AG09309 (cell line): ENCODE measurements at regions not wholly inside any gene's neighbourhood (a gene's known extent, or its start where the extent isn't known, plus 50 kb on each side); places are given as distances from the start of the nearest gene placed in this dataset.
A peak's percentile ranks its signal among the peaks of the same experiment; 100 is the strongest.

Experiments
- DNase-seq: peaks from one replicate; pipeline ENCODE4 v3.0.0-alpha.2; 2010; ENCODE audit warnings: low read depth
- H3K4me3 ChIP-seq: 2 replicates; pipeline ENCODE4 v1.5.1; 2011; ENCODE audit warnings: mild to moderate bottlenecking, low read depth, low read length, moderate library complexity; ENCODE audit not compliant: control insufficient read depth
- CTCF ChIP-seq: IDR thresholded peaks from 2 replicates; pipeline ENCODE4 v1.5.1; 2011; ENCODE audit warnings: mild to moderate bottlenecking, low read depth, low read length, inconsistent platforms; ENCODE audit not compliant: insufficient read depth, control insufficient read depth; ENCODE audit errors: missing control alignments

DNA sequence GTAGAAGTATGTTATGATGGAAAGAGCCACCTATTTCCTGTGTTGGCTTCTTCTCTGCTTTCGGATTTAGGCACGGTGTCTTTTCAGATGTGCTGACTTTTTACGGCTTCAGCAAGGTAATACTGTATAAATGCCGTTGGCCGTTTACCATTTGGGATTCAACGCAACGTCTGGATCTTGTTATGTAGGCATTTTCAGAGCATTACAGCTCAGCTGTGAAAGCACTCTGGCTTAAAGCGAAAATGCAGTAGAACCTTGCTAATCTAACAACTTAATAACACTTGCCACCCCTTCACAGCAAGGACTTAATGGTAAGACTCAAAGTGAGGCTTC, 229.9 kb downstream of the EFCAB11 start:
- H3K4me3 ChIP-seq: peak overlapping the region; percentile 29
- no peak for TF ChIP-seq CTCF
- no peak for DNase-seq

DNA sequence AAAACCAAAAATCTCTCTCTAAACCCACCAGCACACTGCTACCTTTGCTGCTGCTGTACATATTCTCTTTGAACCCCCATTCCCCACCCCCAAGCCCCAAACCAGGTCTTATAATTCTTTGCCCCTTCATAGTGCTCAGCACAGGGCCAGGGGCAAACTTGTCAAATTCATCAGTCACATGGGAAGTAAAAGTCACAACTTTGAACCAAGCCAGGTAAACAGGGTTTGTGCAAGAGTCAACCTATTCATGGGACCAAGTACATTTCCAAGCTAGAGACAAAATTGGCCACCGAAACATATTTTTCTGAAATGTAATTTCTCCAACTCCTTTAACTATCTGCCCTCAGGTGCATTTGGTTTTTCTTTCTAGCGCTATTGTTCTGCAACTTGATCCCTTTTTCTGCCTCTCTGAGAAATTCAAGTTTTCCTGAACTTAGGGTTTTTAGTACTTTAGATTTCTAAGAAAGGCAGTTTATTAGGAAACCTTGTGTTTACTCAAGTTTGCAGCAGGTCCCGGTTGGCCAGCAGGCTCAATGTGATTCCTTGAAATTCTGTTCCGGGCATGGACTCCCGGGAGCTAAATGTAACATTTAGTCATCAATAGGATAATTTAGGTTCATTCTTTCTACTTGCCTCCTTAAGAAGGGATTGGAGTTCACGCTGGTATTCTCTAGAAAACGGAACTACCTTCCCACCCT, 230.5 kb downstream of the EFCAB11 start:
- no peak for DNase-seq

GRCh38 chr14:89721956-89722355, 232.6 kb downstream of the EFCAB11 start:
- TF ChIP-seq CTCF: no peak
- DNase-seq: no peak
- no peak overlapping the region for H3K4me3 ChIP-seq

More for the DNA sequence above, 230.5 kb downstream of the EFCAB11 start:
- H3K4me3 ChIP-seq: peak overlapping the region; percentile 29
- TF ChIP-seq CTCF: no peak

GRCh38 chr14:89720741-89721729, 233.5 kb downstream of the EFCAB11 start:
- TF ChIP-seq CTCF: no peak
- H3K4me3 ChIP-seq: no peak overlapping the region
- no peak for DNase-seq

DNA sequence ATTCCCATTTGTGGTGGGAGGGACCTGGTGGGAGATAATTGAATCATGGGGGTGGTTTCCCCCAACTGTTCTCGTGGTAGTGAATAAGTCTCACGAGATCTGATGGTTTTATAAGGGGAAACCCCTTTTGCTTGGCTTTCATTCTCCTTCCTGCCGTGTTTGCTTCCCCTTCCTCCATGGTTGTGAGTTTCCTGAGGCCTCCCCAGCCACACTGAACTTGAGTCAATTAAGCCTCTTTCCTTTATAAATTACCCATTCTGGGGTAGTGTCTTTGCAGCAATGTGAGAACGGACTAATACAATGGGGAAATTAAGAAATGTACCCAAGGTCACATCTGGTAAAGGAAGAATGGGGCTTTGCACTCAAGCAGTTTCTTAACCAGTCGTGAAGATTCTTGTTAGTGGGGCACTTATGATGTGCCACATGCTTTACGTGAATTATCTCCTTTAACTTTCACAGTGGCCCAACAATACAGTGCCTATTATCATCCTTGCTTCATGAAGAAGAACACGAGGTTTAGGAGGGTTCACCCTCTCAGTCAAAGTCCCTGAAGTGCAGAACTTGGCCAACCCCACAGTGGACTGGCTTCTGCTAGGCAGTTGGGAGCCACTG, 234.3 kb downstream of the EFCAB11 start:
- H3K4me3 ChIP-seq: no peak overlapping the region
- TF ChIP-seq CTCF: no peak
- no peak for DNase-seq

DNA sequence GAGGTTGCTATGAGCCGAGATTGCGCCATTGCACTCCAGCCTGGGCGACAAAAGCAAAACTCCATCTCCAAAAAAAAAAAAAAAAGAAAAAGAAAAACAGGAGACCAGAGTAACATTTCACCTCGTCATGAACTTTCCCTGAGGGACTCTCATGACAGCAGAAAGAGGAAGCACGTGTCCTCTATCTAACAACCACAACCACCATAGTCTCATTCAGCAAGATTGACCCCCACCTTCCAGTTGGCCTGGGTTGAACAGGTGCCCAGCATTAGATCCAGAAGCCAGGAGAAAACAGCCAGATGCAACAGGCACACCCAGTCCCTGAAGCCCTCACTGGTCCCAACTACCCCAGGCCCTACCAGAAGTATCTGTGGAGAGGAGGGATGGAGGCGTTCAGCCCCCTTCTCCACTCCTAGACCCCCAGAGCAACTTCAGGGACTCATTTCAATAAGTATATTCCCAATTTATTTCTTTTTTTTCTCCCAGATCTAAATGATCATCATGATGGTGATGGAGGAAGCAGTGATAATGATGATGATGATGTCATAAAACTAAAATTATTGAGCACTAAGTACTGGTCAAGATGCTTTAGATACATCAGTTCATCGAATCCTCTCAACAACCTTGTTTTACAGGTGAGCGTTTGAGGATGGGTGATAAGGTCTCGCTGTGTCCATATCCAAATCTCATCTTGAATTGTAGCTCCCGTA, 235.0 kb downstream of the EFCAB11 start:
- DNase-seq: no peak
- no peak for TF ChIP-seq CTCF
- H3K4me3 ChIP-seq: no peak overlapping the region
